OCI-LY1 (cell line): ENCODE measurements at regions not wholly inside any gene's neighbourhood (a gene's known extent, or its start where the extent isn't known, plus 50 kb on each side); places are given as distances from the start of the nearest gene placed in this dataset.

Source experiments
- CTCF ChIP-seq: fragments of 200-600 bp; sonication (generic), shearing (Covaris generic); IDR thresholded peaks from 2 replicates; pipeline ENCODE4 v1.5.1; 2017; ENCODE audit warnings: mild to moderate bottlenecking, antibody characterized with exemption, low read length, moderate library complexity, mixed read lengths
- EZH2 ChIP-seq: fragments of 200-600 bp; sonication (generic), shearing (Covaris generic); IDR thresholded peaks from 2 replicates; pipeline ENCODE4 v1.8.0; 2017; ENCODE audit warnings: borderline replicate concordance, mixed run types, mild to moderate bottlenecking, antibody characterized with exemption, low read length, moderate library complexity, mixed read lengths

- no peak for TF ChIP-seq CTCF
- TF ChIP-seq EZH2: no peak
Observed at GRCh38 chr7:82633592-82633991, 190.0 kb upstream of the CACNA2D1 start.
